IMR-90 (cell line): ENCODE measurements at regions not wholly inside any gene's neighbourhood (a gene's known extent, or its start where the extent isn't known, plus 50 kb on each side); places are given as distances from the start of the nearest gene placed in this dataset.

Experiments used
- ATAC-seq: fragments of 200-7000 bp; cut with Tn5 transposase; 2 replicates; pipeline ENCODE4 v1.9.1; 2020; ENCODE audit warnings: low read depth, mild to moderate bottlenecking, moderate library complexity
- BruUV-seq: library from RNA; stranded (reverse); fragments of 400-500 nt; replicated peaks from 2 replicates; lab custom pipeline; 2021; lab: Mats Ljungman, UMichigan
- CTCF ChIA-PET: fragments of 300-600 bp; formaldehyde crosslinking; extraction: SDS; loops from one replicate; lab custom pipeline; 2021; ENCODE audit warnings: antibody characterized with exemption; lab: Yijun Ruan, JAX
- POLR2A ChIA-PET: fragments of 300-600 bp; sonication (Branson Sonifier 250); formaldehyde crosslinking; loops from one replicate; lab custom pipeline; 2022; ENCODE audit warnings: antibody characterized with exemption; ENCODE audit not compliant: unreplicated experiment; lab: Charles Lee
- DNase-seq: peaks from one replicate; pipeline ENCODE4 v3.0.0; 2013
- H2AFZ ChIP-seq: replicated peaks from 2 replicates; pipeline ENCODE3; 2013; ENCODE audit warnings: low read length, mild to moderate bottlenecking; ENCODE audit not compliant: poor library complexity
- H2AK5ac ChIP-seq: 2 replicates; pipeline ENCODE4 v1.6.1; 2013; ENCODE audit warnings: low read depth, low read length, inconsistent platforms
- H2AK9ac ChIP-seq: replicated peaks from 2 replicates; pipeline ENCODE3; 2013; ENCODE audit warnings: mild to moderate bottlenecking, low read depth, low read length, moderate library complexity; ENCODE audit not compliant: poor library complexity
- H2BK120ac ChIP-seq: 2 replicates; pipeline ENCODE4 v1.6.1; 2013; ENCODE audit warnings: low read depth, low read length, inconsistent platforms
- H2BK15ac ChIP-seq: 3 replicates; pipeline ENCODE4 v1.6.1; 2013; ENCODE audit warnings: low read depth, low read length, inconsistent platforms
- H2BK20ac ChIP-seq: 2 replicates; pipeline ENCODE4 v1.6.1; 2013; ENCODE audit warnings: low read depth, mild to moderate bottlenecking, inconsistent platforms, low read length, moderate library complexity
- H2BK5ac ChIP-seq: 2 replicates; pipeline ENCODE4 v1.6.1; 2013; ENCODE audit warnings: mild to moderate bottlenecking, low read depth, low read length, inconsistent platforms; ENCODE audit not compliant: poor library complexity, severe bottlenecking
- H3K14ac ChIP-seq: replicated peaks from 2 replicates; pipeline ENCODE4 v1.6.1; 2013; ENCODE audit warnings: low read depth, low read length, inconsistent platforms
- H3K18ac ChIP-seq: 2 replicates; pipeline ENCODE4 v1.6.1; 2013; ENCODE audit warnings: low read depth, low read length, control low read depth
- H3K23ac ChIP-seq: 2 replicates; pipeline ENCODE4 v1.6.1; 2013; ENCODE audit warnings: low read depth, low read length, inconsistent platforms
- H3K27ac ChIP-seq: 2 replicates; pipeline ENCODE4 v1.5.1; 2013; ENCODE audit warnings: mild to moderate bottlenecking, control low read depth, low read length; ENCODE audit not compliant: insufficient read depth
- H3K27me3 ChIP-seq: 2 replicates; pipeline ENCODE4 v1.6.1; 2013; ENCODE audit warnings: low read length; ENCODE audit not compliant: control insufficient read depth, insufficient read depth
- H3K36me3 ChIP-seq: 2 replicates; pipeline ENCODE4 v1.6.1; 2013; ENCODE audit warnings: low read length, mixed read lengths; ENCODE audit not compliant: control insufficient read depth, insufficient read depth
- H3K4ac ChIP-seq: 2 replicates; pipeline ENCODE4 v1.6.1; 2013; ENCODE audit warnings: low read depth, low read length, inconsistent platforms
- H3K4me1 ChIP-seq: 2 replicates; pipeline ENCODE4 v1.6.1; 2013; ENCODE audit warnings: low read length, mixed read lengths; ENCODE audit not compliant: control insufficient read depth, insufficient read depth
- H3K4me2 ChIP-seq: 2 replicates; pipeline ENCODE4 v1.6.1; 2013; ENCODE audit warnings: low read depth, mild to moderate bottlenecking, control low read depth, low read length, moderate library complexity
- H3K4me3 ChIP-seq: 2 replicates; pipeline ENCODE4 v1.5.1; 2013; ENCODE audit warnings: low read depth, mild to moderate bottlenecking, control low read depth, low read length, moderate library complexity; ENCODE audit not compliant: insufficient read depth
- H3K56ac ChIP-seq: 2 replicates; pipeline ENCODE4 v1.6.1; 2013; ENCODE audit warnings: low read length, inconsistent platforms; ENCODE audit not compliant: insufficient read depth; ENCODE audit errors: extremely low read depth
- H3K79me1 ChIP-seq, 2 experiments: 2 replicates each; pipeline ENCODE4 v1.6.1; 2013; ENCODE audit warnings: low read length in 2 of 2, inconsistent platforms in 1 of 2, low read depth in 1 of 2
- H3K9ac ChIP-seq: 2 replicates; pipeline ENCODE4 v1.6.1; 2013; ENCODE audit warnings: low read depth, low read length, control low read depth
- H3K9me1 ChIP-seq: 2 replicates; pipeline ENCODE4 v1.6.1; 2013; ENCODE audit warnings: low read length, inconsistent platforms; ENCODE audit not compliant: insufficient read depth
- H3K9me3 ChIP-seq: 2 replicates; pipeline ENCODE4 v1.6.1; 2013; ENCODE audit warnings: low read length; ENCODE audit not compliant: control insufficient read depth, insufficient read depth
- H4K20me1 ChIP-seq: 2 replicates; pipeline ENCODE4 v1.6.1; 2013; ENCODE audit warnings: low read length, inconsistent platforms; ENCODE audit not compliant: insufficient read depth
- H4K5ac ChIP-seq: 2 replicates; pipeline ENCODE4 v1.6.1; 2013; ENCODE audit warnings: mild to moderate bottlenecking, low read depth, low read length, control low read depth
- H4K8ac ChIP-seq, 2 experiments: 2 replicates each; pipeline ENCODE4 v1.6.1; 2013; ENCODE audit warnings: low read depth in 2 of 2, low read length in 2 of 2, control low read depth in 1 of 2, inconsistent platforms in 1 of 2
- H4K91ac ChIP-seq: 2 replicates; pipeline ENCODE4 v1.6.1; 2013; ENCODE audit warnings: low read depth, low read length, inconsistent platforms; ENCODE audit not compliant: insufficient read depth
- CEBPB ChIP-seq: IDR thresholded peaks from 2 replicates; pipeline ENCODE4 v1.6.1; 2012; ENCODE audit warnings: low read depth, low read length, improper control_type of control experiment
- RCOR1 ChIP-seq: IDR thresholded peaks from 2 replicates; pipeline ENCODE4 v1.6.1; 2012; ENCODE audit warnings: mild to moderate bottlenecking, low read length, improper control_type of control experiment; ENCODE audit not compliant: insufficient replicate concordance
- WGBS, 2 experiments: methylation state at CpG; one replicate each; pipeline versions ENCODE4 v1.1.5 to v1.1.7; 2013; ENCODE audit warnings: missing lambda C conversion rate in 2 of 2; ENCODE audit not compliant: insufficient read length in 1 of 2; ENCODE audit errors: extremely low coverage in 2 of 2; 5-methylcytosine and 5-hydroxymethylcytosine counted together
- dilution Hi-C: fragments of 300-500 bp; cut with HindIII; formaldehyde crosslinking; loops from one replicate; pipeline ENCODE4 v1.14.3; 2018; ENCODE audit warnings: low sequenced_read_pairs; ENCODE audit not compliant: unreplicated experiment
- in situ Hi-C: fragments of 300-500 bp; cut with MboI; formaldehyde crosslinking; loops from 3 replicates; pipeline ENCODE4 v1.14.3; 2019; ENCODE audit warnings: low sequenced_read_pairs, inconsistent platforms, mixed read lengths
- intact Hi-C: fragments of 100-400 bp; cut with micrococcal nuclease; formaldehyde crosslinking; loops from 2 replicates; pipeline ENCODE4 v1.10.0; 2022

- Histone ChIP-seq H4K91ac (no peak overlapping the region), H3K56ac (no peak overlapping the region), H3K18ac (peak overlapping the region; percentile 52), H3K79me1 (no peaks in the 10 kb centered on the region), H2BK120ac (no peak overlapping the region), H2AK5ac (no peak overlapping the region), H4K20me1 (no peaks in the 10 kb centered on the region), H3K36me3 (no peaks in the 10 kb centered on the region), H4K8ac (no peak overlapping the region), H2AK9ac (no peak overlapping the region), H2BK15ac (no peak overlapping the region), H3K4me3 (no peak overlapping the region), H3K4me2 (peak overlapping the region; percentile 85), H2BK20ac (no peak overlapping the region), H3K27ac (no peak overlapping the region; the same call in 1 of the 2 replicates), H2BK5ac (no peak overlapping the region), H3K14ac (no peak overlapping the region), H3K9ac (no peak overlapping the region), H2AFZ (no peak overlapping the region), H3K4me1 (peaks cover 7% of the 10 kb centered on the region), H4K5ac (no peak overlapping the region; the same call in 1 of the 2 replicates), H3K4ac (no peak overlapping the region), H3K27me3 (no peaks in the 10 kb centered on the region), H3K9me3 (no peaks in the 10 kb centered on the region; the same call in 1 of the 2 replicates), H3K9me1 (no peaks in the 10 kb centered on the region), H3K23ac (no peak overlapping the region)
- ChIA-PET CTCF (interaction anchor here (1.7 kb wide), 1 partner anchor 9 kb away, joined by 4 read pairs; no protein-coding TSS in a partner anchor), POLR2A (no interaction called here)
- in situ Hi-C loops = no loop called here
- intact Hi-C loops = no loop called here
- 100% methylated on average over 1 of the region's 3 CpGs; no CpG with 5 or more reads in 1 of the 2 experiments for WGBS, 2 experiments
- TF ChIP-seq CEBPB (peak; percentile 93), RCOR1 (no peak)
- dilution Hi-C loops = no loop called here
- no TSS peak for BruUV-seq
- ATAC-seq = peak; percentile 98
- peak; percentile 87 for DNase-seq
These were observed 747.6 kb downstream of the RFPL4B start for GRCh38 chr6:113094779-113095178.
